NOMO-1 treated with DMSO at 0.1 percent for 48 hours (cell line): ENCODE measurements at regions not wholly inside any gene's neighbourhood (a gene's known extent, or its start where the extent isn't known, plus 50 kb on each side); places are given as distances from the start of the nearest gene placed in this dataset.

Experiments
- DNase-seq: peaks from one replicate; lab custom pipeline; 2025; ENCODE audit not compliant: unreplicated experiment; lab: John Stamatoyannopoulos, UW

GRCh38 chr2:40786636-40787035 lies 334.7 kb upstream of the SLC8A1 start:
- no peak for DNase-seq

GRCh38 chr2:40797120-40797519 lies 345.2 kb upstream of the SLC8A1 start:
- no peak for DNase-seq

DNA sequence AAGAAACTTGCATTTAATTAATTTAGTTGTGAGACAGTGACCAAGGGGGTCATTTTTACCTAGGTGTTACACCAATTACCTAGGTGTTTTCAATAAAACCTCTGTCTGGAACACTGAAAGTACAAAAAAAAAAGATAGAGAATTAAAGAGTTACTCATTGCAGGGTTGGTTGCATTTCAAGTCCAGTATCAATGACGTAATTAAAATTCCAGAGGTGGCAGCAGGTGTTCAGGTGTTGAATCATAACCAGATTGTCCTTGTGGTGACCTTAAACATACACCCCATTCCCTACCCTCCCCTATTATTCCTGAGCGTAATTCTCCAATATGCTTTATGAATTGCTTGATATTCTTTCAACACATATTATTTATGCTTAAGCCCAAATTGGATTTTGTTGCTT lies 352.0 kb upstream of the SLC8A1 start:
- no peak for DNase-seq

DNA sequence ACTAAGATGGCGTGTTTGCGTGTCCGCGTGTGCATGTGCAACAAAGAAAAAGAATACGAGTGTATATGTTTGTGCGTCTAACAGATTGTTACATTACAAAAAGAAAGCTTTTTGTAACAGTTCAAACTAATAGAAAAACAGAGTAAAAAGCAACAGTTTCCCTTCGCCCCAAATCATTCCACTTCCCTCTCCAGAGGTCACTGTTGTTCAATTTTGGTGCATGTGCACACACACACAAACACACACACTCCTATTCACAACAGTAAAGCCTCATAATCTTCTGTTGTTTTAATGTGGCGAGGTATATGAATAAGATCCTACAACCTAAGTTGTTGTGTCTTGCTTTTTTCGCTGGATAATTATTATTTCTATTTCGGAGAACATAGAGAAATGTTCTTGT lies 357.3 kb upstream of the SLC8A1 start:
- DNase-seq: no peak

GRCh38 chr2:40814616-40815015 lies 362.7 kb upstream of the SLC8A1 start:
- no peak for DNase-seq

DNA sequence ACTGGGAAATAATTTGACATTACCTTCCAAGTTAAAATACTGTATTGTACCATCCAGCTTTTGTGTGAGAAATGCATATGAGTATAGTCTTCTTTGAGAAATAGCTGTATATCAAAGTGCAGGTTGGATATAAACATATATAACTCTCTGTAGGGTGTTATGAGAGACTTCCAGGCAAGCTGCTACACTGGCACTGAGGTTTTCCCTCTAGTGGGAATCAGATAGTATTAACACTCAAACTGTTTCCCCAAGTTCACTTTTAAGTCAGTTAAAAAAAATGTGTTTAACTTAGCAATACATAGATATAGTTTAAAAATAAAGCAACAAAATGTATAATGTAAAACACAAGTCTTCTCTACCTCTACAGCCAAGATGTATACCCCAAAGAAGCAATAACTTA lies 368.4 kb upstream of the SLC8A1 start:
- no peak for DNase-seq

- DNase-seq: no peak
Observed at GRCh38 chr2:40823478-40823877, 371.6 kb upstream of the SLC8A1 start.

DNA sequence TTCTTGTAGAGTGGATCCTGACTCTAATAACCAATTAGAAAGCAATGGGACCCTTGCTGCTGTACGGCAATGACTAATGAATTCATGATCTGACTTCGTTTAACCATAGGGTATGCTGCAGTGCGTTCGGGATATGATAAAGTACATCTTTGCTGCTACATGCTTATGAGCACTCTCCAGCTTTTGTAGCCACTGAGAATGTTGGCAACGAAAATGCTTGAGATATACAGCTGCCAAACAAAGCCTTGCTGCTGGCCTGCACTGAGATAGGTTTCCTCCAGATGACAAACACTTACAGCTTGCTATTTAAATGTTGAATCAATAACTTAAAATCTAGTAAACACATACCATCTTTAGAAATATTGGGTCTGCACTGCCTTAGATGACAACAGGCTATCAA lies 372.4 kb upstream of the SLC8A1 start:
- no peak for DNase-seq

DNA sequence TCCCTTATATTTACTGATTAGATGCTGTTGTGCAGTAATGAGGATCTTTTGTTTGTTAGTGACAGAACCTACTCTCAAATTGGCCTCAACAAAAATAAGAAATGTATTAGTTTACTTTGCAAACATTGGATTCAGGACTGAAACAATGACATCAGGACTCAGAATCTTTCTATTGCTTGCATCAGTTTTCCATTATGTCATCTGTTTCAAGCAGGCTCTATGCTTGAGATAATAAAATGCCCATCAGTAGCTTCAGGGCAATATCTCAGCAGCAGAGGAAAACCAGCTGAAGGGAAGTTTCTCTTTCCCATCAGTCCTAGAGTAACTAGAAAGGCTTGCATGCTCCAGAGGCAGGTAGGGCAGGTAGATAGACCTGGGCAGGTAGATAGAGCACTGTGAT lies 375.5 kb upstream of the SLC8A1 start:
- no peak for DNase-seq

DNA sequence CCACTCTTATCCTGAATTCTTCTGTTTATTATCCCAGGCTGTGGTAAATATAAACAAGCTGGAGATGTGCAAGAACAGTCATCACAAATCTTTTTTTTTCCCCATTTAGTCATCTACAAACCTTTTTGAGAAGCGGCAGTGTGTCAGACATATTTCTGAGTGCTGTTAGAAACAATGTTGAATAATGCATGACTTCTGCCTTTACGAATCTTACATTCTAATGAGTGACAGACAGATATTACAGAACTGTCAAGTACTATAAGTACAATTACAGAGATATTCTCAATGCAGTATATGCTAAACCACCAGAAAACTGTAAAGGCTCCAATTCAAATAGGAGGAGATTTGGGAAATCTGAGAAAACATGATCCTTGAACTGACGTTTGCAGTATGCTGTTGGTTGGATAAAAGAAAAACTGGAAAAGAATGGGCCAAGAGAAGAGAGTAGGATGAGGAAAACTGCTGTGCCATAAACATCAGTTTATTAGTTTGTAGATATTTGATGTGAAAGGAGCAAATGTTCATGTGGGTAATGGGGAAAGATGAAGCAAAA lies 379.5 kb upstream of the SLC8A1 start:
- DNase-seq: no peak

DNA sequence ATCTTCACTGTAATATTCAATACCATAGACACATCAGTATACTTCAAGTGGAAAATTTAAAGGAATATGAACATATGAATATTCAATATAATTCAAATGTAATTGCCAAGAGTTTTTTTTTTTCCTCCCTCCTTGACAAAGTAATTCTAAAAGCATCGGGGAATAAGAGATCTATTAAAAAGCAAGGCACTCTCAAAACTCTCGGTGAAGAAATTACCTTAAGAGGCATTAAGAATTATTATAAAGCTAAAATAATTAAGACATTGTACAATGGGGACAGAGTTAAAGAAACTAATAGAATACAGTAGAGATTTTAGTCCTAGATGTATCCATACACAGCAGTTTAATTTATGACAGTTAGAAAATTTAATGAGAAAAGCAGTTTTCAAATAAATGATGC lies 390.0 kb upstream of the SLC8A1 start:
- no peak for DNase-seq

GRCh38 chr2:40844353-40845277 lies 392.7 kb upstream of the SLC8A1 start:
- peak; percentile 18 for DNase-seq

DNA sequence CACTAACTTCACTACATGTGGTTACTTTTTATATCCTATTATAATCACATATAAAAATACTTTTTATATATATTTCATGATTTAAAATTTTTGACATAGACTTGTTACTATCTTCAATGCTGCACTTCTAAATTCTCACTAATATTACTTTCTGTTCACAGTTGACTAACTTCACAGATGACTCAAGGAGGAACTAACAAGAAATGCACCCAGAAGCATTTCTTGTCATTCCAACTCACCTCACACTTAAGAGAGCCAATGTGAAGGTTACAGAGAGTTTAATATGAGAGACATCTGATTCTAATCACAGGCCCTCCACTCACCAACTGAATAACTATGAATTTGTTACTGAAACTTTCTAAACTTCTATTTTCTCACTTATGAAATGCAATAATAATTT lies 399.8 kb upstream of the SLC8A1 start:
- no peak for DNase-seq

DNA sequence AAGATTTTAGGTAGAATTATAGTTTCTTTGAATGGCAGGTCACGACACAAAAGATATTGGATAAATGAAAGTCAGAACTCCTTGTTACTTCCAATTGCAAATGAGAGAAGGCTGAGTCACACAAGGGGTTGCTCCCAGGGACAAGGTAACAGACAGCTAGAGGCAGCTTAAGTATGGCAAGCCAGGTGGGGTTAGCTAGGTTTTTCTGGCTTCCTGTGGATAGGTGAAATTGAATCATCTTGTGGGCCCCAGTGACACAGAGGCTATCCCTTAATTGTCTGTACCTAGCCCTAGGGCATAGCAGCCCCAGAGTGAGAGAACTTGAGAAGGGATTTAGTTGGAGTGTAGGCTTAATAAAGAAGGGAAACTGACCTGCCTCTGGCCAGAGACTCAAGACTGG lies 407.7 kb upstream of the SLC8A1 start:
- no peak for DNase-seq

DNA sequence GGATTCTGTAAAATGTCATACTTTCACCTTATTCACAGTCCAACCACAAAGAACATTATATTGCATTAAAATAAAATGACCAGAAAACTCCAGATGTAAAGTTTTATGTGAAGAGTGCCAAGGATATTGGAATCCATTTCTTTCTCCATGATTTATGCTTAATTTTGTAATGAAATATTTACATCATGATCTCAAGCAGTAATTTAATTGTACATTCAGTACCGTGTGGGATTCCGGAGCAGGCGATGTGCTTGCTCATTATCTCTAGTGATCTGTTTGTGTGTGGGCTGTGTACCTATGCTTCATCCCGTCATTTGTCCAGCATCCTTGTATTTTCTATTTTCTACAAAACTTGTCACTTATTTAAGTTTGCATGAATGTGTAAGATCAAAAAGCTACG lies 415.9 kb upstream of the SLC8A1 start:
- DNase-seq: no peak

DNA sequence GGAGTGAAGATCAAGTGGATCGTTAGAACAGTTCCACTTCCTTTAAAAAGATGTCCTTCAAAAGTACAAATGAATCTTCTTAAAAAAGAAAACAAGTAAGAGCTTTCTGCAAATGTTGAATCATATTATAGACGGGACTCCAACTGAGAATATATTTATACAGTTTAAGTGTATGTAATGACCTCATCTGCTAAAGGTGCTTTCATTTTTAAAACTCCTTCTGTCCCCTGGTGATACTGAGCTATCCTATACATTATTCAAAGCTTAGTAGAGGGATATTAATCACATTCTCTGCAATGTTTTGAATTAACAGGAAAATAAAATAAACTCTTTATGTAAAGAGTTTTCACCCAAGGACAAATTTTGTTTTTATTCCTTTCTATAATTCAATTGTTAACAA lies 420.7 kb upstream of the SLC8A1 start:
- no peak for DNase-seq

DNA sequence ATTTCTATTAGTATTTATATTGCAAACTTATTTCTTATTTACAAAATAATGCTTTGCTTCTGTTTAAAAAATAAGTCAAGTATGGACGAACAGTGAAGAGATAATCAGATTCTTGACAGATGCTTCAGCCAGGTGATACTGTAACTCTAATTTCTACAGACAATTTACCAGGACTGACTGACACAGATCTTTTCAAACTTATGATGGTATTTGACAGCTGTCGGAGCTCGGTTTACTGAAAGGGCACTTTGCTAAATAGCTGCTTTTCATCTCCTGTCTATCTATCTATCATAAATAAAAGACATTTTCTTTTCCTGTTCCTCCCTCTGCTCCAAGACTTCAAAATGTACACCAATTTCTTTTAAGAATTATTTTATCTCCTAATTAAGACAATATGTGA lies 422.5 kb upstream of the SLC8A1 start:
- no peak for DNase-seq

- DNase-seq: no peak
Observed at GRCh38 chr2:40877734-40878288, 425.9 kb upstream of the SLC8A1 start.

- DNase-seq: no peak
Observed at GRCh38 chr2:40879305-40879704, 427.4 kb upstream of the SLC8A1 start.

DNA sequence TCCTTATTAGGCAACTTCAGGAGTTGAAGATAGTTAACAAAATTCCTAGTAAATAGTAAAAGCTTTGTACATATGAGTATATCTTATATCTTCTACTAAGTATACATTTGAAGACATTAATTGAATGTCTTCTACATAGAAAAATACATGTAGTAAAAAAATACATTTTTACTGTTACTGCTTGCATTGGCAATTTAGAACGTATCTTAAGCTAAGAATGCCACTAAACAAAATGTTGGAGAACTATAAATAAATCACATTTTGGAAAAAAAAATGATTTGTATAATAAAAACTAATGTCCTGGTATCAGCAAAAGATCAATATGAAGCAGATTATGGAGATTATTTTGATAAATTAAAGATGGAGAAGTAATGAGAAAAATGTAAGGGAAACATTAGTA lies 434.2 kb upstream of the SLC8A1 start:
- DNase-seq: no peak

DNA sequence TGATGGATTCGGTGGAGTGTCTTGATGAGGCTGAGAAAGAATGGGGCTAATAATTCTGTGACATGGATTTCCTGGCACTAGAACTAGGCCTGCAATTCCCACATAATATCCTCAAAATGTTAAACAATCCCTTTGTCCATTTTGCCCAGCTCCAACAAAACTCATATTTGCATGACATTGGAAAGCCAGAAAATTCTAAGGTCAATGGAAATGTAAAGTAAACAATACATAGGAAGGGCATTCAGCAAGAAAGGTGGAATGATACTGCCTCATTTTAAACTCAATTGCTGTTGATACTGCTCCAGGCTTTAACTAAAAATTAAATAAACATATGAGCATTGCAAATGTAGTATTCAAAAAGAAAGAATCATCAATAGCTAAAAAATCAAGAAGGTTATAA lies 434.8 kb upstream of the SLC8A1 start:
- no peak for DNase-seq

- DNase-seq: no peak
Observed at GRCh38 chr2:40896358-40896757, 444.5 kb upstream of the SLC8A1 start.
